ENCODE measurements at regions not wholly inside any gene's neighbourhood (a gene's known extent, or its start where the extent isn't known, plus 50 kb on each side); places are given as distances from the start of the nearest gene placed in this dataset.
"Not testable (repeated sequence)": the region's sequence is repeated elsewhere in the genome, so short reads cannot be mapped to it uniquely, and the experiment has no call there.

GRCh38 chr3:164320962-164321361 lies 757.3 kb downstream of the SI start:
- intact Hi-C loops (cut with micrococcal nuclease), result no loop called here
- Histone ChIP-seq H3K27me3 (ENCODE audit: low read depth) (no peaks in the 10 kb centered on the region), H3K36me3 (no peaks in the 10 kb centered on the region), H3K27ac (replicated peaks) (no peak overlapping the region), H3K4me1 (no peaks in the 10 kb centered on the region), H3K4me3 (no peak overlapping the region), H3K9me3 (replicated peaks) (no peaks in the 10 kb centered on the region)
- DNase-seq, result no peak
- no peak for TF ChIP-seq CTCF (IDR thresholded peaks at IDR 0.05; ENCODE audit: borderline replicate concordance)

- Histone ChIP-seq H3K9me3 (replicated peaks) (peaks cover 19% of the 10 kb centered on the region), H3K4me1 (no peaks in the 10 kb centered on the region), H3K27ac (replicated peaks) (no peak overlapping the region), H3K4me3 (no peak overlapping the region), H3K27me3 (ENCODE audit: low read depth) (no peaks in the 10 kb centered on the region), H3K36me3 (no peaks in the 10 kb centered on the region)
- TF ChIP-seq CTCF (IDR thresholded peaks at IDR 0.05; ENCODE audit: borderline replicate concordance), result no peak
- DNase-seq, result no peak
- intact Hi-C loops (cut with micrococcal nuclease), result no loop called here
Observed at GRCh38 chr3:164306042-164306441, 772.3 kb downstream of the SI start.

- no peak for TF ChIP-seq CTCF (IDR thresholded peaks at IDR 0.05; ENCODE audit: borderline replicate concordance)
- H3K36me3 ChIP-seq, result no peaks in the 10 kb centered on the region
- H3K9me3 ChIP-seq (replicated peaks), result peaks cover 8% of the 10 kb centered on the region
- intact Hi-C loops (cut with micrococcal nuclease), result no loop called here
- no peaks in the 10 kb centered on the region for H3K4me1 ChIP-seq
- no peak for DNase-seq
- H3K27ac ChIP-seq (replicated peaks), result no peak overlapping the region
- no peak overlapping the region for H3K4me3 ChIP-seq
- H3K27me3 ChIP-seq (ENCODE audit: low read depth), result no peaks in the 10 kb centered on the region
Observed at GRCh38 chr3:164303894-164304293, 774.4 kb downstream of the SI start.

GRCh38 chr3:164302622-164303021 lies 775.7 kb downstream of the SI start:
- no peaks in the 10 kb centered on the region for H3K9me3 ChIP-seq (replicated peaks)
- no peak overlapping the region for H3K27ac ChIP-seq (replicated peaks)
- H3K27me3 ChIP-seq (ENCODE audit: low read depth), result no peaks in the 10 kb centered on the region
- intact Hi-C loops (cut with micrococcal nuclease), result no loop called here
- TF ChIP-seq CTCF (IDR thresholded peaks at IDR 0.05; ENCODE audit: borderline replicate concordance), result no peak
- no peaks in the 10 kb centered on the region for H3K36me3 ChIP-seq
- DNase-seq, result no peak
- H3K4me3 ChIP-seq, result no peak overlapping the region
- H3K4me1 ChIP-seq, result no peaks in the 10 kb centered on the region

GRCh38 chr3:164291486-164291885 lies 786.8 kb downstream of the SI start:
- H3K9me3 ChIP-seq (replicated peaks); H3K4me3 ChIP-seq; H3K4me1 ChIP-seq; H3K36me3 ChIP-seq; intact Hi-C loops (cut with micrococcal nuclease); H3K27ac ChIP-seq (replicated peaks); DNase-seq; H3K27me3 ChIP-seq (ENCODE audit: low read depth): not testable (repeated sequence)

- TF ChIP-seq CTCF (IDR thresholded peaks at IDR 0.05; ENCODE audit: borderline replicate concordance), result no peak
- Histone ChIP-seq H3K27ac (replicated peaks) (no peak overlapping the region), H3K4me1 (no peaks in the 10 kb centered on the region), H3K4me3 (no peak overlapping the region), H3K36me3 (no peaks in the 10 kb centered on the region), H3K27me3 (ENCODE audit: low read depth) (no peaks in the 10 kb centered on the region), H3K9me3 (replicated peaks) (peaks cover 66% of the 10 kb centered on the region)
- DNase-seq, result no peak
- intact Hi-C loops (cut with micrococcal nuclease), result no loop called here
Observed at GRCh38 chr3:164278550-164278949, 799.7 kb downstream of the SI start.
